HepG2 (cell line): ENCODE measurements at regions not wholly inside any gene's neighbourhood (a gene's known extent, or its start where the extent isn't known, plus 50 kb on each side); places are given as distances from the start of the nearest gene placed in this dataset.

Experiments used
- ATAC-seq: fragments of 200-7000 bp; cut with Tn5 transposase; 3 replicates; pipeline ENCODE4 v1.9.1; 2020; ENCODE audit warnings: mild to moderate bottlenecking, moderate library complexity
- BruUV-seq: library from RNA; stranded (reverse); fragments of 400-500 nt; replicated peaks from 2 replicates; lab custom pipeline; 2021; lab: Mats Ljungman, UMichigan
- CTCF ChIA-PET: fragments of 300-600 bp; formaldehyde crosslinking; extraction: SDS; loops from one replicate; lab custom pipeline; 2021; ENCODE audit warnings: low total read pairs, inconsistent platforms, low intra/inter-chr PET ratio; lab: Yijun Ruan, JAX
- POLR2A ChIA-PET: fragments of 350-600 bp; sonication (Branson Sonifier 250); formaldehyde crosslinking; loops from one replicate; lab custom pipeline; 2020; ENCODE audit warnings: antibody characterized with exemption, inconsistent platforms; lab: Yijun Ruan, JAX
- DNase-seq: peaks from one replicate; pipeline ENCODE4 v3.0.0-alpha.2; 2015; ENCODE audit warnings: low spot score
- FAIRE-seq: peaks from 3 replicates; lab custom pipeline; 2011; peaks lifted over from hg19 to GRCh38; lab: Jason Lieb, UNC
- H2AFZ ChIP-seq: one replicate; pipeline ENCODE4 v1.6.1; 2011; ENCODE audit warnings: low read length, inconsistent platforms
- H3K27ac ChIP-seq: fragments of 300-600 bp; 3 replicates; pipeline ENCODE4 v1.8.0; 2011; ENCODE audit warnings: mixed run types, mild to moderate bottlenecking, mixed read lengths, low read length, inconsistent platforms; ENCODE audit not compliant: insufficient read depth; ENCODE audit errors: extremely low read length
- H3K27me3 ChIP-seq, 2 experiments: fragments of 200-600 bp in 1 of 2; 2 replicates in 1 of 2; 3 replicates in 1 of 2; pipeline versions ENCODE4 v1.6.0 to v1.8.0; 2011; ENCODE audit warnings: low read length in 2 of 2, mild to moderate bottlenecking in 2 of 2, moderate library complexity in 2 of 2, inconsistent platforms in 1 of 2; ENCODE audit not compliant: insufficient read depth in 2 of 2, control insufficient read depth in 1 of 2
- H3K36me3 ChIP-seq, 2 experiments: fragments of 200-600 bp in 1 of 2; replicated peaks in 1 of 2; 2 replicates in 1 of 2; 3 replicates in 1 of 2; pipeline versions ENCODE4 v1.5.1 to v1.8.0; 2011; ENCODE audit warnings: low read length in 2 of 2, inconsistent platforms in 1 of 2; ENCODE audit not compliant: insufficient read depth in 2 of 2, control insufficient read depth in 1 of 2
- H3K4me1 ChIP-seq: 2 replicates; pipeline ENCODE4 v1.5.1; 2012; ENCODE audit warnings: low read length, inconsistent platforms; ENCODE audit not compliant: insufficient read depth
- H3K4me2 ChIP-seq: 2 replicates; pipeline ENCODE4 v1.6.0; 2011; ENCODE audit warnings: low read depth, low read length, inconsistent platforms
- H3K4me3 ChIP-seq, 3 experiments: fragments of 200-600 bp in 1 of 3; sonication (generic), shearing (Covaris generic) in 1 of 3; replicated peaks in 1 of 3; 2 replicates each; pipeline ENCODE4 v1.5.1; 2011 to 2016; ENCODE audit warnings: low read length in 3 of 3, inconsistent platforms in 2 of 3, low read depth in 2 of 3, mild to moderate bottlenecking in 2 of 3, control low read depth in 1 of 3, mixed read lengths in 1 of 3; ENCODE audit not compliant: insufficient read depth in 1 of 3
- H3K79me2 ChIP-seq: one replicate; pipeline ENCODE4 v1.6.1; 2011; ENCODE audit warnings: low read length, inconsistent platforms; ENCODE audit not compliant: insufficient read depth
- H3K9ac ChIP-seq: 2 replicates; pipeline ENCODE4 v1.6.0; 2011; ENCODE audit warnings: mild to moderate bottlenecking, low read depth, low read length, inconsistent platforms; ENCODE audit not compliant: insufficient read depth
- H3K9me3 ChIP-seq: 2 replicates; pipeline ENCODE4 v1.5.1; 2012; ENCODE audit warnings: mild to moderate bottlenecking, low read length
- H4K20me1 ChIP-seq: 2 replicates; pipeline ENCODE4 v1.6.0; 2011; ENCODE audit warnings: inconsistent platforms, mild to moderate bottlenecking, low read length, moderate library complexity; ENCODE audit not compliant: insufficient read depth
- BRD4 ChIP-seq: sonication (generic); formaldehyde crosslinking; IDR thresholded peaks from 2 replicates; pipeline ENCODE4 v1.4.0; 2020; ENCODE audit warnings: missing genetic modification reagents
- ESRRA ChIP-seq: sonication (generic); formaldehyde crosslinking; IDR thresholded peaks from 2 replicates; pipeline ENCODE4 v1.5.1; 2020; ENCODE audit warnings: mild to moderate bottlenecking, low read depth, missing genetic modification reagents
- PRPF4 ChIP-seq: fragments of 200-400 bp; formaldehyde crosslinking; IDR thresholded peaks from 2 replicates; pipeline ENCODE4 v1.6.1; 2016; ENCODE audit warnings: low read length, low read depth; ENCODE audit not compliant: poor library complexity, severe bottlenecking
- RFXAP ChIP-seq: sonication (generic); formaldehyde crosslinking; IDR thresholded peaks from 2 replicates; pipeline ENCODE4 v1.4.0; 2020; ENCODE audit warnings: missing genetic modification reagents, borderline replicate concordance
- RXRA ChIP-seq: sonication (generic); formaldehyde crosslinking; IDR thresholded peaks from 2 replicates; pipeline ENCODE4 v1.5.1; 2020; ENCODE audit warnings: missing genetic modification reagents
- SIX4 ChIP-seq: sonication (generic); formaldehyde crosslinking; IDR thresholded peaks from 2 replicates; pipeline ENCODE4 v1.4.0; 2020; ENCODE audit warnings: missing genetic modification reagents
- SMARCC2 ChIP-seq: fragments of 450-650 bp; IDR thresholded peaks from 2 replicates; pipeline ENCODE4 v1.6.1; 2017; ENCODE audit warnings: antibody characterized with exemption, mild to moderate bottlenecking
- ZKSCAN8 ChIP-seq: IDR thresholded peaks from 2 replicates; pipeline ENCODE4 v1.6.1; 2016; ENCODE audit warnings: borderline replicate concordance, missing genetic modification reagents, missing compliant biosample characterization
- ZNF124 ChIP-seq: sonication (generic); formaldehyde crosslinking; IDR thresholded peaks from 2 replicates; pipeline ENCODE4 v1.4.0; 2020; ENCODE audit warnings: missing genetic modification reagents
- ZNF235 ChIP-seq: sonication (generic); formaldehyde crosslinking; IDR thresholded peaks from 2 replicates; pipeline ENCODE4 v1.8.1; 2023; ENCODE audit warnings: mild to moderate bottlenecking, missing genetic modification reagents, borderline replicate concordance
- ZSCAN20 ChIP-seq: sonication (generic); formaldehyde crosslinking; IDR thresholded peaks from 2 replicates; pipeline ENCODE4 v1.4.0; 2020; ENCODE audit warnings: missing genetic modification reagents, mild to moderate bottlenecking, borderline replicate concordance
- ZZZ3 ChIP-seq: sonication (generic); formaldehyde crosslinking; IDR thresholded peaks from 2 replicates; pipeline ENCODE4 v1.4.0; 2020; ENCODE audit warnings: missing genetic modification reagents, mild to moderate bottlenecking, borderline replicate concordance
- WGBS: methylation state at CpG from one replicate; pipeline ENCODE4 v1.1.6; 2017; ENCODE audit warnings: low lambda C conversion rate; 5-methylcytosine and 5-hydroxymethylcytosine counted together
- in situ Hi-C: cut with HindIII; loops from 2 replicates; pipeline ENCODE4 v1.10.0; 2017; ENCODE audit warnings: low pct_unique_long_range_greater_than_20kb; ENCODE audit not compliant: extremely low pct_ligation_motif_present
- intact Hi-C: fragments of 100-400 bp; cut with micrococcal nuclease; formaldehyde crosslinking; loops from one replicate; pipeline ENCODE4 v1.10.0; 2022; ENCODE audit not compliant: unreplicated experiment
- TF ChIP-seq, protein P1 (sequence below): sonication (generic); formaldehyde crosslinking; IDR thresholded peaks from 2 replicates; pipeline ENCODE4 v1.4.0; 2020; ENCODE audit warnings: missing genetic modification reagents
- TF ChIP-seq, protein P2 (sequence below): sonication (generic); formaldehyde crosslinking; IDR thresholded peaks from 2 replicates; pipeline ENCODE4 v1.4.0; 2020; ENCODE audit warnings: missing genetic modification reagents
- TF ChIP-seq, protein P3 (sequence below): sonication (generic); formaldehyde crosslinking; IDR thresholded peaks from 2 replicates; pipeline ENCODE4 v1.4.0; 2020; ENCODE audit warnings: missing genetic modification reagents, borderline replicate concordance
- TF ChIP-seq, protein P4 (sequence below): fragments of 450-650 bp; IDR thresholded peaks from 2 replicates; pipeline ENCODE4 v1.6.1; 2017; ENCODE audit warnings: mild to moderate bottlenecking

DNA sequence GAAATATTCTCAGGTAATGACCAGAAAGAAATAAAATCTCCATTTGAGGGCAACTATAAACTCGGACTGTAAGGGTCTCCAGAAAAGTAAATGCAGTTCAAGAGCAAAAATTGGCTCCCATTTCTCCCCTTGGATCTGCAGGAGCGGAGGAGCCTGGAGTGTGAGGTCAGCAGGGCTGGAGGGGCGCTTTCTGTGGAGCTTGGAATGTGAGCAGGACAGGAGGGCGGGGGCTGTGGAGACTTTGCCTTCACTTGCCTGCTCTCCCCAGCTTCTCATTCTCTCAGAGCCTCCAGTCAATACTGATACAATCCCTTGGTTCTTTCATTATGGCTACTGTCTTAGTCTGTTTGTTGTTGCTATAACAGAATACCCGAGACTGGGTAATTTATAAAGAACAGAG, 162.8 kb upstream of the ANKH start (continued):
- TF ChIP-seq, protein P1, sequence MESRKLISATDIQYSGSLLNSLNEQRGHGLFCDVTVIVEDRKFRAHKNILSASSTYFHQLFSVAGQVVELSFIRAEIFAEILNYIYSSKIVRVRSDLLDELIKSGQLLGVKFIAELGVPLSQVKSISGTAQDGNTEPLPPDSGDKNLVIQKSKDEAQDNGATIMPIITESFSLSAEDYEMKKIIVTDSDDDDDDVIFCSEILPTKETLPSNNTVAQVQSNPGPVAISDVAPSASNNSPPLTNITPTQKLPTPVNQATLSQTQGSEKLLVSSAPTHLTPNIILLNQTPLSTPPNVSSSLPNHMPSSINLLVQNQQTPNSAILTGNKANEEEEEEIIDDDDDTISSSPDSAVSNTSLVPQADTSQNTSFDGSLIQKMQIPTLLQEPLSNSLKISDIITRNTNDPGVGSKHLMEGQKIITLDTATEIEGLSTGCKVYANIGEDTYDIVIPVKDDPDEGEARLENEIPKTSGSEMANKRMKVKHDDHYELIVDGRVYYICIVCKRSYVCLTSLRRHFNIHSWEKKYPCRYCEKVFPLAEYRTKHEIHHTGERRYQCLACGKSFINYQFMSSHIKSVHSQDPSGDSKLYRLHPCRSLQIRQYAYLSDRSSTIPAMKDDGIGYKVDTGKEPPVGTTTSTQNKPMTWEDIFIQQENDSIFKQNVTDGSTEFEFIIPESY (CRISPR knock-in tag): no peak
- no peak for TF ChIP-seq RXRA

DNA sequence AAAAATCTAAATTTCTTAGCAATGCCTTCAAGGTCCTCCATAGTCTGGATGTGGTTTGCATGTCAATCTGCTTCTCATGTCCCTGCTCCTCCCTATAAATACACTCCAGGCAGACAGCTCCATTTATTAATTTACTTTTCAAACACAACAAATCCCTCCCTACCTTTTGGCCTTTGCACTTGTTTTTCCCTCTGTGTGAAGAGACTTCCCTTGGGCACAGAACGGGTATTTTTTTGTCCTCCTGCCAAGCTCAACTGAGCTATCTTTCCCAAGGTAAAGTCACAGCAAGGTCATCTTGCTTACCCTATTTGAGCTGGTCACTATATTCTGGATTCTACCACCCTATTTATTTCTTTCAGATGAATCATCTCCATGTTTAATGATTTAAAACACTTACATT, 159.6 kb upstream of the ANKH start:
- in situ Hi-C loops (no loop called here), intact Hi-C loops (no loop called here)
- Histone ChIP-seq H4K20me1 (no peaks in the 10 kb centered on the region), H3K9me3 (no peaks in the 10 kb centered on the region), H3K27ac (no peak overlapping the region), H3K79me2 (no peaks in the 10 kb centered on the region), H3K9ac (no peak overlapping the region), H2AFZ (no peak overlapping the region), H3K4me1 (no peaks in the 10 kb centered on the region), H3K4me2 (no peak overlapping the region), H3K4me3 (no peak overlapping the region), H3K27me3 (peaks cover 0 to 7% of the 10 kb centered on the region in 2 experiments; a peak in 2 of 5 replicates), H3K36me3 (no peaks in the 10 kb centered on the region)
- ATAC-seq (no peak), FAIRE-seq (no peak), DNase-seq (peak; percentile 4)
- ChIA-PET POLR2A (no interaction called here), CTCF (no interaction called here)
- no TSS peak for BruUV-seq
- WGBS: 0% methylated on average over 1 of the region's 1 CpG
- TF ChIP-seq ZSCAN20 (CRISPR knock-in tag) (no peak), RFXAP (CRISPR knock-in tag) (no peak), PRPF4 (no peak), BRD4 (CRISPR knock-in tag) (no peak), ZNF235 (no peak), SIX4 (no peak), ESRRA (CRISPR knock-in tag) (no peak), ZZZ3 (CRISPR knock-in tag) (no peak), ZKSCAN8 (no peak), SMARCC2 (no peak), ZNF124 (no peak)
- TF ChIP-seq, protein P2, sequence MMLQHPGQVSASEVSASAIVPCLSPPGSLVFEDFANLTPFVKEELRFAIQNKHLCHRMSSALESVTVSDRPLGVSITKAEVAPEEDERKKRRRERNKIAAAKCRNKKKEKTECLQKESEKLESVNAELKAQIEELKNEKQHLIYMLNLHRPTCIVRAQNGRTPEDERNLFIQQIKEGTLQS (CRISPR knock-in tag): no peak
- TF ChIP-seq, protein P3, sequence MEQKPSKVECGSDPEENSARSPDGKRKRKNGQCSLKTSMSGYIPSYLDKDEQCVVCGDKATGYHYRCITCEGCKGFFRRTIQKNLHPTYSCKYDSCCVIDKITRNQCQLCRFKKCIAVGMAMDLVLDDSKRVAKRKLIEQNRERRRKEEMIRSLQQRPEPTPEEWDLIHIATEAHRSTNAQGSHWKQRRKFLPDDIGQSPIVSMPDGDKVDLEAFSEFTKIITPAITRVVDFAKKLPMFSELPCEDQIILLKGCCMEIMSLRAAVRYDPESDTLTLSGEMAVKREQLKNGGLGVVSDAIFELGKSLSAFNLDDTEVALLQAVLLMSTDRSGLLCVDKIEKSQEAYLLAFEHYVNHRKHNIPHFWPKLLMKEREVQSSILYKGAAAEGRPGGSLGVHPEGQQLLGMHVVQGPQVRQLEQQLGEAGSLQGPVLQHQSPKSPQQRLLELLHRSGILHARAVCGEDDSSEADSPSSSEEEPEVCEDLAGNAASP (CRISPR knock-in tag): no peak
- TF ChIP-seq, protein P4, sequence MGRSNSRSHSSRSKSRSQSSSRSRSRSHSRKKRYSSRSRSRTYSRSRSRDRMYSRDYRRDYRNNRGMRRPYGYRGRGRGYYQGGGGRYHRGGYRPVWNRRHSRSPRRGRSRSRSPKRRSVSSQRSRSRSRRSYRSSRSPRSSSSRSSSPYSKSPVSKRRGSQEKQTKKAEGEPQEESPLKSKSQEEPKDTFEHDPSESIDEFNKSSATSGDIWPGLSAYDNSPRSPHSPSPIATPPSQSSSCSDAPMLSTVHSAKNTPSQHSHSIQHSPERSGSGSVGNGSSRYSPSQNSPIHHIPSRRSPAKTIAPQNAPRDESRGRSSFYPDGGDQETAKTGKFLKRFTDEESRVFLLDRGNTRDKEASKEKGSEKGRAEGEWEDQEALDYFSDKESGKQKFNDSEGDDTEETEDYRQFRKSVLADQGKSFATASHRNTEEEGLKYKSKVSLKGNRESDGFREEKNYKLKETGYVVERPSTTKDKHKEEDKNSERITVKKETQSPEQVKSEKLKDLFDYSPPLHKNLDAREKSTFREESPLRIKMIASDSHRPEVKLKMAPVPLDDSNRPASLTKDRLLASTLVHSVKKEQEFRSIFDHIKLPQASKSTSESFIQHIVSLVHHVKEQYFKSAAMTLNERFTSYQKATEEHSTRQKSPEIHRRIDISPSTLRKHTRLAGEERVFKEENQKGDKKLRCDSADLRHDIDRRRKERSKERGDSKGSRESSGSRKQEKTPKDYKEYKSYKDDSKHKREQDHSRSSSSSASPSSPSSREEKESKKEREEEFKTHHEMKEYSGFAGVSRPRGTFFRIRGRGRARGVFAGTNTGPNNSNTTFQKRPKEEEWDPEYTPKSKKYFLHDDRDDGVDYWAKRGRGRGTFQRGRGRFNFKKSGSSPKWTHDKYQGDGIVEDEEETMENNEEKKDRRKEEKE: no peak
